ENCODE measurements at regions not wholly inside any gene's neighbourhood (a gene's known extent, or its start where the extent isn't known, plus 50 kb on each side); places are given as distances from the start of the nearest gene placed in this dataset.

DNA sequence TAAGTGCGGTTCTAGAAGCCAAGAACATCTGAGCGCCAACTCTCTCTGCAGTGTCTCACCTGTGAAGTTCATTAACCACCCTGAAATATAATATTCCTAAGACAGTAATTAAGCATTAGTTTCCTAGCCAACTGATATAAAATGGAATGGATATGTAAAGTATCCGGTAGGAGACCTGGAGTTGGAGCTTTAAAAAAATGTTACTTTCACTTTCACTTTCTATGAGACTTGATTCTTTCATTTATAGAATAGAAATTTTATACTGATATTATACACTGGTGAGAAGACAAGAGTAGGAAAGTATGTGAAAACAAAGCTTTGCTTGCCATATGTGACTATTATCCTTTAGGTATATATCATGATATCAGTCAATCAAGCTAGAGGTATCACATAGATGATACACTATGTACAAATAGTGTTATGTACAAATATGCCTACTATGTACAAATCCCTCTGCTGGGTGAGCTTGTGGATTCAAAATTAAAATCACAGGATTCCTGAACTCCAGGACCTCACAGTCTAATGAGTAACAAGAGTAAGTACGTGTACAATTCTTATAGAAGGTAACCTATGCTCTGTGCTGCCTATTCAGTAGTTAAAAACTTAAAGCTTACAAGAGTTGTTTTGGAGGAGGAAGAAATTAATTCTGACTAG lies 934.2 kb downstream of the TTLL7 start:
- TF ChIP-seq, protein P1, sequence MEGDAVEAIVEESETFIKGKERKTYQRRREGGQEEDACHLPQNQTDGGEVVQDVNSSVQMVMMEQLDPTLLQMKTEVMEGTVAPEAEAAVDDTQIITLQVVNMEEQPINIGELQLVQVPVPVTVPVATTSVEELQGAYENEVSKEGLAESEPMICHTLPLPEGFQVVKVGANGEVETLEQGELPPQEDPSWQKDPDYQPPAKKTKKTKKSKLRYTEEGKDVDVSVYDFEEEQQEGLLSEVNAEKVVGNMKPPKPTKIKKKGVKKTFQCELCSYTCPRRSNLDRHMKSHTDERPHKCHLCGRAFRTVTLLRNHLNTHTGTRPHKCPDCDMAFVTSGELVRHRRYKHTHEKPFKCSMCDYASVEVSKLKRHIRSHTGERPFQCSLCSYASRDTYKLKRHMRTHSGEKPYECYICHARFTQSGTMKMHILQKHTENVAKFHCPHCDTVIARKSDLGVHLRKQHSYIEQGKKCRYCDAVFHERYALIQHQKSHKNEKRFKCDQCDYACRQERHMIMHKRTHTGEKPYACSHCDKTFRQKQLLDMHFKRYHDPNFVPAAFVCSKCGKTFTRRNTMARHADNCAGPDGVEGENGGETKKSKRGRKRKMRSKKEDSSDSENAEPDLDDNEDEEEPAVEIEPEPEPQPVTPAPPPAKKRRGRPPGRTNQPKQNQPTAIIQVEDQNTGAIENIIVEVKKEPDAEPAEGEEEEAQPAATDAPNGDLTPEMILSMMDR (IDR thresholded peaks at IDR 0.05), result no peak
- TF ChIP-seq EP300 (IDR thresholded peaks at IDR 0.05), result no peak
